Liver (tissue), 8 donors: ENCODE measurements at regions not wholly inside any gene's neighbourhood (a gene's known extent, or its start where the extent isn't known, plus 50 kb on each side); places are given as distances from the start of the nearest gene placed in this dataset.

Source experiments
- DNase-seq: peaks from one replicate; pipeline ENCODE4 v3.0.0-alpha.2; 2017; ENCODE audit warnings: low spot score
- H3K27ac ChIP-seq, 2 donors: one replicate each; pipeline ENCODE4 v1.7.0; 2013; ENCODE audit warnings: inconsistent platforms in 2 of 2, low read length in 2 of 2, control low read depth in 1 of 2, low read depth in 1 of 2, mild to moderate bottlenecking in 1 of 2
- H3K27me3 ChIP-seq, 4 donors: one replicate each; pipeline versions ENCODE4 v1.6.1 to v1.7.0; 2013; ENCODE audit warnings: low read length in 3 of 4, inconsistent platforms in 1 of 4, mild to moderate bottlenecking in 1 of 4, moderate library complexity in 1 of 4; ENCODE audit not compliant: control insufficient read depth in 4 of 4, insufficient read depth in 4 of 4
- H3K36me3 ChIP-seq, 4 donors: one replicate each; pipeline versions ENCODE4 v1.6.1 to v1.7.0; 2013; ENCODE audit warnings: low read length in 3 of 4, mild to moderate bottlenecking in 3 of 4, low read depth in 1 of 4, moderate library complexity in 1 of 4; ENCODE audit not compliant: control insufficient read depth in 4 of 4, insufficient read depth in 3 of 4
- H3K4me1 ChIP-seq, 4 donors: one replicate each; pipeline versions ENCODE4 v1.6.1 to v1.7.0; 2013; ENCODE audit warnings: low read length in 3 of 4, mild to moderate bottlenecking in 3 of 4, moderate library complexity in 1 of 4; ENCODE audit not compliant: control insufficient read depth in 4 of 4, insufficient read depth in 4 of 4
- H3K4me3 ChIP-seq, 3 donors: one replicate each; pipeline versions ENCODE4 v1.6.1 to v1.7.0; 2013; ENCODE audit warnings: low read length in 3 of 3, control low read depth in 1 of 3, low read depth in 1 of 3, mild to moderate bottlenecking in 1 of 3
- H3K9ac ChIP-seq, 2 donors: one replicate each; pipeline ENCODE4 v1.7.0; 2013; ENCODE audit warnings: low read length in 2 of 2, mild to moderate bottlenecking in 2 of 2, moderate library complexity in 2 of 2, control low read depth in 1 of 2, low read depth in 1 of 2
- H3K9me3 ChIP-seq, 4 donors: one replicate each; pipeline versions ENCODE4 v1.6.1 to v1.7.0; 2013; ENCODE audit warnings: low read length in 3 of 4; ENCODE audit not compliant: control insufficient read depth in 4 of 4
- EGR1 ChIP-seq, 2 donors: IDR thresholded peaks; 2 replicates each; pipeline ENCODE4 v1.6.1; 2016 to 2018; ENCODE audit warnings: antibody characterized with exemption in 2 of 2, low read depth in 2 of 2
- FOXA1 ChIP-seq: IDR thresholded peaks from 2 replicates; pipeline ENCODE4 v1.6.1; 2016; ENCODE audit warnings: antibody characterized with exemption
- FOXA2 ChIP-seq: IDR thresholded peaks from 2 replicates; pipeline ENCODE4 v1.6.1; 2016; ENCODE audit warnings: antibody characterized with exemption
- GABPA ChIP-seq, 2 donors: IDR thresholded peaks in 1 of 2; conservative IDR thresholded peaks in 1 of 2; 2 replicates each; pipeline ENCODE4 v1.6.1; 2016; ENCODE audit warnings: antibody characterized with exemption in 2 of 2, mild to moderate bottlenecking in 1 of 2, moderate library complexity in 1 of 2
- HNF4A ChIP-seq, 2 donors: conservative IDR thresholded peaks; 2 replicates each; pipeline ENCODE4 v1.6.1; 2016; ENCODE audit warnings: antibody characterized with exemption in 2 of 2, mild to moderate bottlenecking in 2 of 2
- HNF4G ChIP-seq: IDR thresholded peaks from 2 replicates; pipeline ENCODE4 v1.6.1; 2016; ENCODE audit warnings: antibody characterized with exemption
- JUND ChIP-seq, 2 donors: IDR thresholded peaks; 2 replicates each; pipeline ENCODE4 v1.6.1; 2016; ENCODE audit warnings: antibody characterized with exemption in 2 of 2
- NR2F2 ChIP-seq: IDR thresholded peaks from 2 replicates; pipeline ENCODE4 v1.6.1; 2016; ENCODE audit warnings: antibody characterized with exemption
- RAD21 ChIP-seq, 2 donors: IDR thresholded peaks; 2 replicates each; pipeline ENCODE4 v1.6.1; 2016; ENCODE audit warnings: antibody characterized with exemption in 2 of 2, mild to moderate bottlenecking in 2 of 2
- RXRA ChIP-seq, 2 donors: IDR thresholded peaks; 2 replicates each; pipeline ENCODE4 v1.6.1; 2017 to 2018; ENCODE audit warnings: antibody characterized with exemption in 2 of 2, mild to moderate bottlenecking in 1 of 2
- SP1 ChIP-seq: IDR thresholded peaks from 2 replicates; pipeline ENCODE4 v1.6.1; 2018; ENCODE audit warnings: antibody characterized with exemption, mild to moderate bottlenecking
- TAF1 ChIP-seq: conservative IDR thresholded peaks from 2 replicates; pipeline ENCODE4 v1.6.1; 2016; ENCODE audit warnings: antibody characterized with exemption, mild to moderate bottlenecking
- YY1 ChIP-seq: IDR thresholded peaks from 2 replicates; pipeline ENCODE4 v1.6.1; 2016; ENCODE audit warnings: antibody characterized with exemption, mild to moderate bottlenecking
- WGBS: extraction: QIAGEN DNeasy Blood & Tissue Kit; methylation state at CpG from one replicate; pipeline ENCODE4 v1.1.7; 2013; 5-methylcytosine and 5-hydroxymethylcytosine counted together
- TF ChIP-seq, protein P1 (sequence below): IDR thresholded peaks from 2 replicates; pipeline ENCODE4 v1.6.1; 2016; ENCODE audit warnings: antibody characterized with exemption
- TF ChIP-seq, protein P2 (sequence below): IDR thresholded peaks from 2 replicates; pipeline ENCODE4 v1.6.1; 2016; ENCODE audit warnings: antibody characterized with exemption
- TF ChIP-seq, protein P3 (sequence below): IDR thresholded peaks from 2 replicates; pipeline ENCODE4 v1.6.1; 2016; ENCODE audit warnings: antibody characterized with exemption, mild to moderate bottlenecking
- TF ChIP-seq, protein P4 (sequence below): IDR thresholded peaks from 2 replicates; pipeline ENCODE4 v1.6.1; 2016; ENCODE audit warnings: antibody characterized with exemption
- TF ChIP-seq, protein P5 (sequence below): fragments of 150-350 bp; IDR thresholded peaks from 2 replicates; pipeline ENCODE4 v1.5.1; 2017; ENCODE audit warnings: improper control_type of control experiment, low read depth, low read length; ENCODE audit not compliant: missing input control
- donor health status: healthy.
- donor health status: healthy.
- donor health status: healthy.
- donor health status: healthy.
- donor health status: healthy.

DNA sequence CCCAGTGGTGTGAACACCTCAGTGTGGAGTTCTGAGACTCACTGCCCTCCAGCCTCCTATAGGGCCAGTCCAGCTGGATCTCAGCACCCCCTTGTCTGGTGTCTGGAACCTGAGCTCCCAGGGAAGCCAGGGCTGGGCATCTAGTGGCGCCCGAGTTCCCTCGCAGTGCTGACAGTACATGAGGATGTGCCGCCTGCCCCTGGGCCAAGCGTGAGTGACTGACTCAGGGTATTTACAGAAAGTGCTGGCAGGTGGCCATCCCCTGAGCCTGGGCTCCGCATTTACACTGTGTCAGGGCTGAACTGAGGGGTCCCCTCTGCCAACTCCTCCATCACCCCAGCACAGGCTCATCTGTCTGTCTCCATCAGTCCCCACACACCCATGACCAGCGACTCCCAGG, 185.3 kb downstream of the BRD1 start:
- no peak for DNase-seq
- 65% methylated on average over 7 of the region's 7 CpGs for WGBS
- Histone ChIP-seq H3K36me3 (no peaks in the 10 kb centered on the region), H3K4me3 (no peak overlapping the region), H3K27ac (no peak overlapping the region), H3K4me1 (no peaks in the 10 kb centered on the region), H3K9me3 (no peaks in the 10 kb centered on the region), H3K9ac (no peak overlapping the region), H3K27me3 (no peaks in the 10 kb centered on the region)
- TF ChIP-seq, protein P1, sequence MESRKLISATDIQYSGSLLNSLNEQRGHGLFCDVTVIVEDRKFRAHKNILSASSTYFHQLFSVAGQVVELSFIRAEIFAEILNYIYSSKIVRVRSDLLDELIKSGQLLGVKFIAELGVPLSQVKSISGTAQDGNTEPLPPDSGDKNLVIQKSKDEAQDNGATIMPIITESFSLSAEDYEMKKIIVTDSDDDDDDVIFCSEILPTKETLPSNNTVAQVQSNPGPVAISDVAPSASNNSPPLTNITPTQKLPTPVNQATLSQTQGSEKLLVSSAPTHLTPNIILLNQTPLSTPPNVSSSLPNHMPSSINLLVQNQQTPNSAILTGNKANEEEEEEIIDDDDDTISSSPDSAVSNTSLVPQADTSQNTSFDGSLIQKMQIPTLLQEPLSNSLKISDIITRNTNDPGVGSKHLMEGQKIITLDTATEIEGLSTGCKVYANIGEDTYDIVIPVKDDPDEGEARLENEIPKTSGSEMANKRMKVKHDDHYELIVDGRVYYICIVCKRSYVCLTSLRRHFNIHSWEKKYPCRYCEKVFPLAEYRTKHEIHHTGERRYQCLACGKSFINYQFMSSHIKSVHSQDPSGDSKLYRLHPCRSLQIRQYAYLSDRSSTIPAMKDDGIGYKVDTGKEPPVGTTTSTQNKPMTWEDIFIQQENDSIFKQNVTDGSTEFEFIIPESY = no peak
- no peak for TF ChIP-seq HNF4G
- no peak for TF ChIP-seq TAF1
- TF ChIP-seq FOXA1 = no peak
- TF ChIP-seq, protein P2, sequence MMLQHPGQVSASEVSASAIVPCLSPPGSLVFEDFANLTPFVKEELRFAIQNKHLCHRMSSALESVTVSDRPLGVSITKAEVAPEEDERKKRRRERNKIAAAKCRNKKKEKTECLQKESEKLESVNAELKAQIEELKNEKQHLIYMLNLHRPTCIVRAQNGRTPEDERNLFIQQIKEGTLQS = no peak
- TF ChIP-seq, protein P3, sequence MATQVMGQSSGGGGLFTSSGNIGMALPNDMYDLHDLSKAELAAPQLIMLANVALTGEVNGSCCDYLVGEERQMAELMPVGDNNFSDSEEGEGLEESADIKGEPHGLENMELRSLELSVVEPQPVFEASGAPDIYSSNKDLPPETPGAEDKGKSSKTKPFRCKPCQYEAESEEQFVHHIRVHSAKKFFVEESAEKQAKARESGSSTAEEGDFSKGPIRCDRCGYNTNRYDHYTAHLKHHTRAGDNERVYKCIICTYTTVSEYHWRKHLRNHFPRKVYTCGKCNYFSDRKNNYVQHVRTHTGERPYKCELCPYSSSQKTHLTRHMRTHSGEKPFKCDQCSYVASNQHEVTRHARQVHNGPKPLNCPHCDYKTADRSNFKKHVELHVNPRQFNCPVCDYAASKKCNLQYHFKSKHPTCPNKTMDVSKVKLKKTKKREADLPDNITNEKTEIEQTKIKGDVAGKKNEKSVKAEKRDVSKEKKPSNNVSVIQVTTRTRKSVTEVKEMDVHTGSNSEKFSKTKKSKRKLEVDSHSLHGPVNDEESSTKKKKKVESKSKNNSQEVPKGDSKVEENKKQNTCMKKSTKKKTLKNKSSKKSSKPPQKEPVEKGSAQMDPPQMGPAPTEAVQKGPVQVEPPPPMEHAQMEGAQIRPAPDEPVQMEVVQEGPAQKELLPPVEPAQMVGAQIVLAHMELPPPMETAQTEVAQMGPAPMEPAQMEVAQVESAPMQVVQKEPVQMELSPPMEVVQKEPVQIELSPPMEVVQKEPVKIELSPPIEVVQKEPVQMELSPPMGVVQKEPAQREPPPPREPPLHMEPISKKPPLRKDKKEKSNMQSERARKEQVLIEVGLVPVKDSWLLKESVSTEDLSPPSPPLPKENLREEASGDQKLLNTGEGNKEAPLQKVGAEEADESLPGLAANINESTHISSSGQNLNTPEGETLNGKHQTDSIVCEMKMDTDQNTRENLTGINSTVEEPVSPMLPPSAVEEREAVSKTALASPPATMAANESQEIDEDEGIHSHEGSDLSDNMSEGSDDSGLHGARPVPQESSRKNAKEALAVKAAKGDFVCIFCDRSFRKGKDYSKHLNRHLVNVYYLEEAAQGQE = no peak

DNA sequence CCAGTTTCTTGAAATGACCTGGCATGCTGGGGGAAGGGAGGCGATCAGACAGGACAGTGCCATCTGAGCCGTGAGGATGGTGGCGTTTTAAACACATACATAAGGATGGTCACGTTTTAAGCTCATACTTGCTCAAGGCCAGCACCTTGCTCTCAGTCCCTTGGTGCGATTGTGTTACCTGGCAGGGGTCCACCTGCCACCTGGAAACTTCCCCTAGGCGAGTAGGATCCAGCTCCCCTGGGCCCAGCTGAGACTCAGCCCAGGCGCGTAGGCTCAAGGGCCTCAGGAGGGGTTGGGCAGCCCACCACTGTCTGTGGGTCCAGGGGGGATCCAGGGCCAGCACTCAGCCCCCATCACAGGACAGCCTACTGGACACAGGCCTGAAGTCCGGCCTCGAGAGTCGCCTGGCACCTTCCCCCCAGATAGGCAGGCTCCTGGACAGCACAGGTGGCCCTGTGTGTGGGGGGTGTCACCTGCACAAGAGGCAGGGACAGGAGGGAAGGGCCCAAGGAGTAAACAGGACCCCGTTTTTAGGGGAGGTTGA, 185.8 kb downstream of the BRD1 start:
- H3K4me3 ChIP-seq = no peak overlapping the region
- H3K36me3 ChIP-seq = no peaks in the 10 kb centered on the region
- no peaks in the 10 kb centered on the region for H3K27me3 ChIP-seq
- 88% methylated on average over 12 of the region's 12 CpGs for WGBS
- H3K4me1 ChIP-seq = no peaks in the 10 kb centered on the region
- H3K27ac ChIP-seq = no peak overlapping the region
- TF ChIP-seq FOXA2 = no peak
- TF ChIP-seq, protein P3 = no peak
- no peak for TF ChIP-seq JUND (IDR thresholded peaks at IDR 0.05)
- TF ChIP-seq, protein P4, sequence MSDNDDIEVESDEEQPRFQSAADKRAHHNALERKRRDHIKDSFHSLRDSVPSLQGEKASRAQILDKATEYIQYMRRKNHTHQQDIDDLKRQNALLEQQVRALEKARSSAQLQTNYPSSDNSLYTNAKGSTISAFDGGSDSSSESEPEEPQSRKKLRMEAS = no peak
- TF ChIP-seq, protein P5, sequence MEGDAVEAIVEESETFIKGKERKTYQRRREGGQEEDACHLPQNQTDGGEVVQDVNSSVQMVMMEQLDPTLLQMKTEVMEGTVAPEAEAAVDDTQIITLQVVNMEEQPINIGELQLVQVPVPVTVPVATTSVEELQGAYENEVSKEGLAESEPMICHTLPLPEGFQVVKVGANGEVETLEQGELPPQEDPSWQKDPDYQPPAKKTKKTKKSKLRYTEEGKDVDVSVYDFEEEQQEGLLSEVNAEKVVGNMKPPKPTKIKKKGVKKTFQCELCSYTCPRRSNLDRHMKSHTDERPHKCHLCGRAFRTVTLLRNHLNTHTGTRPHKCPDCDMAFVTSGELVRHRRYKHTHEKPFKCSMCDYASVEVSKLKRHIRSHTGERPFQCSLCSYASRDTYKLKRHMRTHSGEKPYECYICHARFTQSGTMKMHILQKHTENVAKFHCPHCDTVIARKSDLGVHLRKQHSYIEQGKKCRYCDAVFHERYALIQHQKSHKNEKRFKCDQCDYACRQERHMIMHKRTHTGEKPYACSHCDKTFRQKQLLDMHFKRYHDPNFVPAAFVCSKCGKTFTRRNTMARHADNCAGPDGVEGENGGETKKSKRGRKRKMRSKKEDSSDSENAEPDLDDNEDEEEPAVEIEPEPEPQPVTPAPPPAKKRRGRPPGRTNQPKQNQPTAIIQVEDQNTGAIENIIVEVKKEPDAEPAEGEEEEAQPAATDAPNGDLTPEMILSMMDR = no peak
- TF ChIP-seq SP1 = no peak
- TF ChIP-seq HNF4A (conservative IDR thresholded peaks at IDR 0.05) = no peak
- TF ChIP-seq FOXA1 = no peak
- TF ChIP-seq YY1 = no peak
- TF ChIP-seq TAF1 = no peak
- TF ChIP-seq HNF4G = no peak
- TF ChIP-seq, protein P2 = no peak
- TF ChIP-seq, protein P1 = no peak
- no peak for TF ChIP-seq RXRA (IDR thresholded peaks at IDR 0.05)
- no peak for TF ChIP-seq RAD21 (IDR thresholded peaks at IDR 0.05)
- TF ChIP-seq GABPA (IDR thresholded peaks at IDR 0.05 in 1 of 2, conservative IDR thresholded peaks at IDR 0.05 in 1 of 2) = no peak
- TF ChIP-seq NR2F2 = no peak
- TF ChIP-seq EGR1 (IDR thresholded peaks at IDR 0.05; ENCODE audit: low read depth in 2 of 2) = no peak
- no peaks in the 10 kb centered on the region for H3K9me3 ChIP-seq
- no peak for DNase-seq
- H3K9ac ChIP-seq = no peak overlapping the region
